Stimulated activated CD4-positive, alpha-beta T cell treated with anti-CD3 and anti-CD28 coated beads, Interleukin-12 subunit alpha, Interleukin-12 subunit beta, amount 100 ng/mL, for 24 hours (primary cell): ENCODE measurements at regions not wholly inside any gene's neighbourhood (a gene's known extent, or its start where the extent isn't known, plus 50 kb on each side); places are given as distances from the start of the nearest gene placed in this dataset.

Experiments used
- DNase-seq, 2 experiments: peaks; one replicate each; pipeline ENCODE4 v3.0.0-alpha.2; 2020; ENCODE audit warnings: low read depth in 2 of 2

GRCh38 chr2:213202011-213202410 lies 50.6 kb upstream of the IKZF2 start:
- no peak for DNase-seq

DNA sequence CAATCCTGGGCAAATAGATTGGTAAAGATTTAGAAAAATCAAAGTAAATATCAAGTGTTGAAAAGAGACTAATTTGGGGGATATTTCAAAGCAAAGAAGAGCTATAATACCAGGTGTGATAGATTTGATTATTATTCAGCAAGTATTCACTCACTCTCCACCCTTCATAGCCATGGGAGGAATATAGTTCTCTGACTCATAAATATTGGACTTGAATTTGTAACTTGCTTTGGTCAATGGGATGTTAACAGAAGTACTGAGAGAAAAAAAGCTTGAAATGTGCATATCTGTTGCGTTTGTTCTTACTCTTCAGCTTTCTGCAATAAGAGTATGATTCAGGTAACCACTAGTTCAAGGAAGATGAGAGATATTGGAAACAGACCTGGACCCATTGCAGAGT lies 54.5 kb upstream of the IKZF2 start:
- DNase-seq = no peak

- DNase-seq = no peak
Measured at GRCh38 chr2:213213186-213213585, 61.8 kb upstream of the IKZF2 start.

DNA sequence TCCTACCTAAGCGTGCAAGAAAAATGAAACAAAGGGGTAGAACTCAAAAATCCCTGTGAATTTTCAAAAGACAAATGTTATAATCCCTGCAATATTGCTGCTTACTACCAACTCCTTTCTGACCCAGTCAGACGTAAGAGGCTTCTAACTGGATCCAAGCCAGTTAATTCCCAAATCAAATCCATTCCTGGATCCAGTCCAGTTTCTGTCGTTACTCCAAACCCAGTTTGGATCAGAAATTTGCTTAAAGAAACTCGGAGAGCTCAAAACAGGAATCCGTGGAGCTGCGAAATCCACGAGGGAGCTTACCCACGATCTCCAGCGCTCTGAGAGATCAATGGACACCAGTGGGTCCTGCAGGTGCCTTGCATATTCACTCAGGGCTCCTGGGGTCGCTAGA lies 62.8 kb upstream of the IKZF2 start:
- DNase-seq = no peak

GRCh38 chr2:213216461-213216860 lies 65.0 kb upstream of the IKZF2 start:
- DNase-seq = no peak

DNA sequence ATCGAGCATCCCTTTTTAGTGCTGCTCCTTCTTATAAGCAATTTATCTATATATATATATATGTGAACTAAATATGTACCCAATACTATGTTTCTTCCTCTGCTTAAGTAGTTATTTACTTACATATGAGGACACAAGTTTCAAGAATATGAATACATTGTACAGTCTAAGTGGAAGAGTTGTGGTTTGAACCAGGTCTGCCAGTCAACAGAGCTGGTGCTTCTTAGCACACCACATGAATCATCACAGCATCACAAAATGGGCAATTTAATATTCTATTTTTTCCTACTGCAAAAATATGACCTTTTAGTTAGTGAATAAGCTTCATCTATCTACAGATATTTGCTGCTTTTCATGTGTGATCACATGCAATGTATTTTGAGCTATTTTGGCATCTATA lies 64.4 kb upstream of the SPAG16 start:
- no peak for DNase-seq

DNA sequence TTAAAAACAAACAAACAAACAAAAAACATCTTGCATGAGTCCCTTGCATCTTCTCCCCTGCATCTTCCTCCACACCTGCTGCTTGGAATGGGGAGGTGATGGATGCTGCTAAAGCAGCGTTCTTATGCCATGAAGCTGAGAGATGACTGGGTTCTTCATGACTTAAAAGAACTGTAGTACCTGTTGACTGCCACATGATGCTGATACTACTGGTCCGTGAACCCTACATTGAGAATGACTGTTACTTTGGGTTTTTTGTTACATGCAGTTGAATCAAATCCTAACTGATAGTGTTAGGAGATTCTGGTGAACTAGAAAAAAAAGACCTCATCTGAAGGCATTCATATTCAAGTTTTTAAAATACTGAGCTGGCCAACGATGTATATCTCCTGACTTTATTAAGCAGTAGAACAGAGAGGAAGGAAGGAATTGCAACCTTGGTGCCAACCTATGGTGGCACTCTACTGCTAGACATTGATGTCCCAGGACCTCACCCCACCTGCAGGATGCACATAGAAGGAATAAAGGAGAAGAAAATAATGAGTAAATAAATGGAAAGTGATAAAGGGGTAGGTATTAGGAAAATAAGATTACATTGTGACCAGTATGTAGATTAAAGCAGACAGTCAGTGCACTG lies 63.2 kb upstream of the SPAG16 start:
- DNase-seq = no peak

DNA sequence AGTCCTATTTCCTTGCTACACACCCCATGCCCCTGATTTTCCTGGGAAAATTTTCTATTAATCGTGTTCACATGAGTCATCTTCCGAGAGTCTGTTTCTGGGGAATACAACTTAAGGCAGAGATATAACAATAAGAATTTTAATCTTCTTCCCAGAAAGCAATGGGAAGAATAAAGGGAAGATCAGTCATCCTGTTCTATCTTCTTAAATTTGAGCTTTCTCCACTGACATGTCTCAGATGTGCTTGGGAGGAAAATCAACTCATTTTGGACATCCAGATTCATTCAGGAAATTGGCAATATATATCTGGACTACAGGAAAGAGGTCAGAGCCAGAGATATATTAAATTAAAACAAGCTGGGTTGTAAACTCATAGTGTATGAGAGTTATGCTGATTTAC lies 62.3 kb upstream of the SPAG16 start:
- no peak for DNase-seq

GRCh38 chr2:213224366-213224765 lies 59.9 kb upstream of the SPAG16 start:
- no peak for DNase-seq

GRCh38 chr2:213225866-213226265 lies 58.4 kb upstream of the SPAG16 start:
- DNase-seq = no peak

DNA sequence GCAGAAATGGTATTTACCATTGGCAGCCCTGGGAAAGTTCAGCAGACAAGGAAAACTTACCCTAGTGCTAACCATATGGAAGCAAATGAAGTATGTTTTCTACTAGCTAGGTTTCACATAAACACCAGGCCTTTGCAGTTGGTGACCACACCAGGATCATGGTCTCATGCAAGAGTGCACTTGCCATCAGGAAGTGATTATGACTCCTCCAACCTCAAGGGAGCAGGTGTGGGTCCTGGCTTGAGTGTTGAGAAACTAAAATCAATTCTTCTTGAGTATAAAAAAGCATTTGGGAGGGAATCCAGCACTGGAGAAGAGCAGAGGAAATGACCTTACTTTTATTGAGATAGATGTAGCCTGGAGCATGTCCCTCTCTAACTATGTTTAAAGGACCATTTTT lies 56.8 kb upstream of the SPAG16 start:
- DNase-seq = no peak

GRCh38 chr2:213228638-213229037 lies 55.6 kb upstream of the SPAG16 start:
- DNase-seq = no peak

GRCh38 chr2:213229814-213230213 lies 54.5 kb upstream of the SPAG16 start:
- DNase-seq = no peak

- no peak for DNase-seq
Measured at GRCh38 chr2:213231966-213232365, 52.3 kb upstream of the SPAG16 start.

DNA sequence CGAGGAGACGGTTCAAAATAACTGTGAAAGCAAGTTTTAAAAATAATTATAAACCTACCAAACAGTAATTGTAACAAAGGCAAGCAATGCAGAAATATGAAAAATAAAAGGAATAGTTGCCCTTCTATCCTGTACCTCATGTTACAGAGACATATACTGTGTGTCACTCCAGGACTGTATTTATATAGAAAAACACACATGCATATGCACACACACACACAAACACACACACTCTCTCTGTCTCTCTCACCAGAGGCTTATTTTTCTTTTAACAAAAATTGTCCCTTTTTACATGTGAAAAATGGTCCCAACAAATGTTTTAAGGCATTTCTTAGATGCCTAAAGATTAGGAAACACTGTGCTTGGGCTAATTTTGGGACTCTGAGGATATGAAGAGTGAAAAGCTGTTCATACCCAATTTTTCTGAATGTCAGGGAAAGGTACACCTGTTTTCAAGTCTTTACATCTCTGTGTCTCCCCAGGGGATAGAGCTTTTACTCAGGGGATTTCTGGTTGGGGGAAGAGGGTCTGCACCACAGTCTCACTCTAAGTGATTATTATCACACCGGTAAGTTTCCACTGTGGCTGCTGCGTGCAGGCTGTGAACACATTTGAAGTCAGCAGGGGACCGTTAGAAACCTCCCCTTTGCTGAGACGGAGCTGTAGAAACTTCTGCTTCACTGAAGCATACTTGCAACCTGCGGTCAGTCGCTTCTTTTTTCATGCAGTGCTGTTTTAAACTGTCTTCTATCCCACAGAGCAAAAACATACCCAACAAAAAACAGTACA lies 51.4 kb upstream of the SPAG16 start:
- DNase-seq = peak in 1 of 2 experiments; percentile 3

DNA sequence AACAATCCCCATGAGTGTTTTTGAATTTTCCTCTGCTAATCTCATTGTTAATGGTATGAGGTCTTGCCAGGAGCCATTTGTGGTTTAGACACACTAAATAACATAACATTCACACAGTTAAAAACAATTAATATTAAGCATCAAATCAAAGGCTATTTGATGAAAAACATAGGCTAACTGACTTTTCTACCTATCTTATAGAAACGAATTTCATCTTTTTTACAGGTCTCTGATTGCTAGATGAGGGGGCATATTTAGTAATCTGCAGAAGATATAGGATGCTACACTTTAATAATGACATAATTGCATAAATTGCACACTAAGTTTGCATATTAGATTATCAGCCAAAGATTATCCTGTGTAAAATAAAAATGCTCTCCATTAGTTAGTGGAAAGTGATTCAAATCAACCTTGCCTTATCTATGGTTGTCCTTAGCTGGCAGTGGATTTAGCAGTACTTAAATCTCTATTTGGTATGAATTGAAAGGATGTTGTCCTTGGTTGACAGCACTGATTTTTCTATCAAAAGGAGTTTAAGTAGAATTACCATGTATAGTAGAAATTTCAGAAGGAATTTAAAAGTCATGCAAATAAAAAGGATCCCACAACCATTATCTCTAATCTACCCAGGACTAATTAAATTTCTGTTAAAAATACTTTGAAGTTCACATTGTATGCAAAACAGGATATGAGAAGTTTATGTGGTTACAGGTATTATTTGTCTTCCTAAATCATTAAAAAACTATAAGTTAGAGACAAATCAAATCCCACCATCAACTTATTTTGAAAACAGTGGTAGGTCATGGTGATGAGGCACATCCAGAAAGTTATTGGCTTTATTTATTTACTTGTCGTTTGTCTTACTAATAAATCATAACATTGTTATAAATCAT lies 50.6 kb upstream of the SPAG16 start:
- no peak for DNase-seq
